Prostate gland (tissue), 2 donors: ENCODE measurements at regions not wholly inside any gene's neighbourhood (a gene's known extent, or its start where the extent isn't known, plus 50 kb on each side); places are given as distances from the start of the nearest gene placed in this dataset.
"Not testable (repeated sequence)": the region's sequence is repeated elsewhere in the genome, so short reads cannot be mapped to it uniquely, and the experiment has no call there.

Experiments used
- POLR2A ChIP-seq: fragments of 450-650 bp; IDR thresholded peaks from one replicate; pipeline ENCODE4 v1.6.1; 2016; ENCODE audit warnings: antibody characterized with exemption, mild to moderate bottlenecking
- POLR2AphosphoS5 ChIP-seq: sonication (generic); formaldehyde crosslinking; IDR thresholded peaks from one replicate; pipeline ENCODE4 v1.6.1; 2017; ENCODE audit warnings: antibody characterized with exemption
- TF ChIP-seq, protein P1 (sequence below), 4 experiments: fragments of 200-600 bp in 2 of 4; fragments of 450-650 bp in 2 of 4; sonication (generic) in 2 of 4; IDR thresholded peaks; 1 replicate in 3 of 4; 2 replicates in 1 of 4; pipeline ENCODE4 v1.5.1; 2016 to 2019; ENCODE audit warnings: antibody characterized with exemption in 4 of 4, mild to moderate bottlenecking in 2 of 4, moderate library complexity in 2 of 4

DNA sequence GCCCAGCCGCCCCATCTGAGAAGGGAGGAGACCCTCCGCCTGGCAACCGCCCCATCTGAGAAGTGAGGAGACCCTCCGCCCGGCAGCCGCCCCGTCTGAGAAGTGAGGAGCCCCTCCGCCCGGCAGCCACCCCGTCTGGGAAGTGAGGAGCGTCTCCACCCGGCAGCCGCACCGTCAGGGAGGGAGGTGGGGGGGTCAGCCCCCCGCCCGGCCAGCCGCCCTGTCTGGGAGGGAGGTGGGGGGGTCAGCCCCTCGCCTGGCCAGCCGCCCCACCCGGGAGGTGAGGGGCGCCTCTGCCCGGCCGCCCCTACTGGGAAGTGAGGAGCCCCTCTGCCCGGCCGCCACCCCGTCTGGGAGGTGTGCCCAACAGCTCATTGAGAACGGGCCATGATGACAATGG, 59.9 kb upstream of the ME3 start:
- TF ChIP-seq, protein P1, sequence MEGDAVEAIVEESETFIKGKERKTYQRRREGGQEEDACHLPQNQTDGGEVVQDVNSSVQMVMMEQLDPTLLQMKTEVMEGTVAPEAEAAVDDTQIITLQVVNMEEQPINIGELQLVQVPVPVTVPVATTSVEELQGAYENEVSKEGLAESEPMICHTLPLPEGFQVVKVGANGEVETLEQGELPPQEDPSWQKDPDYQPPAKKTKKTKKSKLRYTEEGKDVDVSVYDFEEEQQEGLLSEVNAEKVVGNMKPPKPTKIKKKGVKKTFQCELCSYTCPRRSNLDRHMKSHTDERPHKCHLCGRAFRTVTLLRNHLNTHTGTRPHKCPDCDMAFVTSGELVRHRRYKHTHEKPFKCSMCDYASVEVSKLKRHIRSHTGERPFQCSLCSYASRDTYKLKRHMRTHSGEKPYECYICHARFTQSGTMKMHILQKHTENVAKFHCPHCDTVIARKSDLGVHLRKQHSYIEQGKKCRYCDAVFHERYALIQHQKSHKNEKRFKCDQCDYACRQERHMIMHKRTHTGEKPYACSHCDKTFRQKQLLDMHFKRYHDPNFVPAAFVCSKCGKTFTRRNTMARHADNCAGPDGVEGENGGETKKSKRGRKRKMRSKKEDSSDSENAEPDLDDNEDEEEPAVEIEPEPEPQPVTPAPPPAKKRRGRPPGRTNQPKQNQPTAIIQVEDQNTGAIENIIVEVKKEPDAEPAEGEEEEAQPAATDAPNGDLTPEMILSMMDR (IDR thresholded peaks at IDR 0.05) = not testable (repeated sequence)
- not testable (repeated sequence) for TF ChIP-seq POLR2AphosphoS5, POLR2A
